Hepatocyte (in vitro differentiated cells): ENCODE measurements at regions not wholly inside any gene's neighbourhood (a gene's known extent, or its start where the extent isn't known, plus 50 kb on each side); places are given as distances from the start of the nearest gene placed in this dataset.

Experiments used
- DNase-seq: peaks from one replicate; pipeline ENCODE4 v3.0.0-alpha.2; 2016; ENCODE audit warnings: low spot score
- H2AFZ ChIP-seq: fragments of 200-600 bp; sonication (generic); 2 replicates; pipeline ENCODE4 v1.6.0; 2016; ENCODE audit warnings: antibody characterized with exemption, mild to moderate bottlenecking
- H3K27ac ChIP-seq: fragments of 200-600 bp; sonication (generic); 2 replicates; pipeline ENCODE4 v1.5.1; 2016; ENCODE audit warnings: mild to moderate bottlenecking
- H3K27me3 ChIP-seq: fragments of 200-600 bp; sonication (generic); 2 replicates; pipeline ENCODE4 v1.6.1; 2016
- H3K36me3 ChIP-seq: fragments of 200-600 bp; sonication (generic); replicated peaks from 2 replicates; pipeline ENCODE4 v1.5.1; 2016; ENCODE audit warnings: low read depth; ENCODE audit not compliant: insufficient read depth
- H3K4me1 ChIP-seq: fragments of 200-600 bp; sonication (generic); 2 replicates; pipeline ENCODE4 v1.5.1; 2016; ENCODE audit warnings: mild to moderate bottlenecking, moderate library complexity; ENCODE audit not compliant: insufficient read depth
- H3K4me2 ChIP-seq: fragments of 200-600 bp; sonication (generic); 2 replicates; pipeline ENCODE4 v1.6.0; 2016
- H3K4me3 ChIP-seq: fragments of 200-600 bp; sonication (generic); 2 replicates; pipeline ENCODE4 v1.5.1; 2016; ENCODE audit warnings: mild to moderate bottlenecking
- H3K79me2 ChIP-seq: fragments of 200-600 bp; sonication (generic); 2 replicates; pipeline ENCODE4 v1.6.0; 2017; ENCODE audit warnings: mild to moderate bottlenecking
- H3K9me2 ChIP-seq: fragments of 200-600 bp; sonication (generic); replicated peaks from 2 replicates; pipeline ENCODE4 v1.6.0; 2017; ENCODE audit warnings: mild to moderate bottlenecking; ENCODE audit not compliant: insufficient read depth
- H3K9me3 ChIP-seq: fragments of 200-600 bp; sonication (generic); 2 replicates; pipeline ENCODE4 v1.5.1; 2016; ENCODE audit warnings: low read depth, mild to moderate bottlenecking
- H4K20me1 ChIP-seq: fragments of 200-600 bp; sonication (generic); 2 replicates; pipeline ENCODE4 v1.6.0; 2016; ENCODE audit warnings: mild to moderate bottlenecking; ENCODE audit not compliant: insufficient read depth, poor library complexity, severe bottlenecking
- CTCF ChIP-seq: fragments of 200-600 bp; sonication (generic); IDR thresholded peaks from 2 replicates; pipeline ENCODE4 v1.5.1; 2016; ENCODE audit warnings: antibody characterized with exemption, mild to moderate bottlenecking; ENCODE audit not compliant: poor library complexity
- EZH2 ChIP-seq: fragments of 200-600 bp; sonication (generic); IDR thresholded peaks from 2 replicates; pipeline ENCODE4 v1.6.1; 2016; ENCODE audit warnings: antibody characterized with exemption, mild to moderate bottlenecking, borderline replicate concordance
- EZH2phosphoT487 ChIP-seq: fragments of 200-600 bp; sonication (generic); IDR thresholded peaks from one replicate; pipeline ENCODE4 v1.6.1; 2018; ENCODE audit warnings: antibody characterized with exemption, mild to moderate bottlenecking, low read depth, moderate library complexity; ENCODE audit not compliant: unreplicated experiment, severe bottlenecking
- WGBS: methylation state at CpG from one replicate; pipeline ENCODE4 v1.1.6; 2016; ENCODE audit warnings: low lambda C conversion rate; ENCODE audit errors: missing lambda C conversion rate; 5-methylcytosine and 5-hydroxymethylcytosine counted together

DNA sequence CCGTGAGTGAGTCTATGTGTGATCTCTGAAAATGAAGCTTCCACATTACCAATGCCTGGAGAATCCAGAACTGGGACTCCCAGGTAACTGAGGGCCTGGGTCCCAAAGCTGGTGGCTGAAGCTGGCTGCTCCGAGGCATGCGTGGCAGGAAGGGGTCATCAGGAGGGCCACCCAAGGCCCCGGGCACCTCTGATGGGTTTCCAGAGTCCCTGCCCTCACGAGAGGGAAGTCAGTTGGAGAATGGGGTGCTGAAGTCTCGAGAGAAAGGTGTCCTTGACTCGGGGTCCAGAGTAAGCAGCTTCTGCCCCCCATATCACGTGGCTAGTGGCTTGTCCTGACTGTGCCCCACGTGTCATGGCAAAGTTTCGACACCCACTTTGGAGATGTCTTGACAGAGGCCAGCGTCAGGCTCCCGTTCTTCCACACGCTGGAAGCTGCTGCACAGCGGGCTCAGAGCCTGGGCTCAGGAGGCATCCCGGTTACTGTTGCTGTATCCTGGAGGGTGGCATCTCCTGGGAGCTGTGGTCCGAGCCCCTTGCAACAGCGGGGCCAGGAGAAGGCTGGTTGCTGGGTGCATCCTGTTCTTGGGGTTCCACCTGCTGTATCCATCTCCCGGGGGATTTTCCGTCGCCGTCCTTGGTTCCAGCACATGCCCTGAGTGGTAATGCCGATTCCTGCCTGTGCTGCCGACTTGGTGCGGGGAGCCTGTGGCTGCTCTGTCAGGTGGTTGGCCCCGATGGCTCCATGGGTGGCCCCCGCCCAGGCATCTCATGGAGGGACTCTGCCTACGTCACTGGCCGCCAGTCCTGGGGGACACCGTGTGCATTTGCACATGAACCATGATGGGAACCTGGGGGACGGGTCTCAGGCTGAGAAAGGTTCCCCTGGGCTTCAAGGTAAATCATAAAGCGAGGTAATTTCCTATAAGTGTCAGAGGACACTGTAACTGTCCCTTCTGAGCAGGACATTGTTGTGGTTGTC is 183.3 kb upstream of the HDAC4 start:
- Histone ChIP-seq H3K36me3 (no peaks in the 10 kb centered on the region), H3K4me1 (peaks cover 4% of the 10 kb centered on the region), H3K27ac (no peak overlapping the region), H2AFZ (no peak overlapping the region), H3K79me2 (no peaks in the 10 kb centered on the region), H3K4me2 (no peak overlapping the region), H3K4me3 (no peak overlapping the region), H3K27me3 (no peaks in the 10 kb centered on the region), H3K9me3 (no peaks in the 10 kb centered on the region), H4K20me1 (no peaks in the 10 kb centered on the region), H3K9me2 (no peaks in the 10 kb centered on the region)
- DNase-seq = no peak
- 95% methylated on average over 29 of the region's 31 CpGs for WGBS
- no peak for TF ChIP-seq EZH2phosphoT487
- no peak for TF ChIP-seq CTCF
- no peak for TF ChIP-seq EZH2

- Histone ChIP-seq H3K4me2 (no peak overlapping the region), H3K36me3 (no peaks in the 10 kb centered on the region), H3K27ac (no peak overlapping the region), H2AFZ (no peak overlapping the region), H3K4me1 (peaks cover 4% of the 10 kb centered on the region), H3K9me3 (no peaks in the 10 kb centered on the region), H3K9me2 (no peaks in the 10 kb centered on the region), H3K4me3 (no peak overlapping the region), H4K20me1 (no peaks in the 10 kb centered on the region), H3K79me2 (no peaks in the 10 kb centered on the region), H3K27me3 (no peaks in the 10 kb centered on the region)
- no peak for DNase-seq
- 95% methylated on average over 21 of the region's 21 CpGs for WGBS
- no peak for TF ChIP-seq EZH2
- TF ChIP-seq CTCF = no peak
- no peak for TF ChIP-seq EZH2phosphoT487
Observed at GRCh38 chr2:239583171-239583878, 182.5 kb upstream of the HDAC4 start.

DNA sequence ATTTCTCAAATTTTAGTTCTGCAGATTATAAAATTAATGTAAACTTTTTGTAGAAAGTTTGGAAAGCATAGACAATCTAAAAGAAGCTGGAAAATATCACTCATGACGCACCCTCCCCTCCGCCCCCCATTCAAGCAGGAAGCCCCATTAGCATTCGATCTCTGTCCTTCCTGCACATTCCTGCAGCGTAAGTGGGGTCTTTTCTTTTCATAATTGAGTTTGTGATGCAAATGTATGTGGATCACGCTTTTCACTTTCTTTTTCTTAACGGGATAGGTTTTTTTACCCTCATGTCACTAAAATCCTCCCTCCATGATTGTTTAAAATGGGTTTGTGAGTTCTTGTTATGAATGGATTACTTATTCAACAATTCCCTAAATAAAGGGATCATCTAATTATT is 181.7 kb upstream of the HDAC4 start:
- no peak for DNase-seq
- no peak overlapping the region for H2AFZ ChIP-seq
- TF ChIP-seq CTCF (no peak), EZH2 (no peak), EZH2phosphoT487 (no peak)

More for the DNA sequence above, 181.7 kb upstream of the HDAC4 start:
- no peak overlapping the region for H3K4me3 ChIP-seq
- no peaks in the 10 kb centered on the region for H3K9me3 ChIP-seq
- no peaks in the 10 kb centered on the region for H4K20me1 ChIP-seq
- no peaks in the 10 kb centered on the region for H3K79me2 ChIP-seq
- no peaks in the 10 kb centered on the region for H3K36me3 ChIP-seq
- no peaks in the 10 kb centered on the region for H3K9me2 ChIP-seq
- H3K27me3 ChIP-seq = no peaks in the 10 kb centered on the region
- no peak overlapping the region for H3K27ac ChIP-seq
- peaks cover 7% of the 10 kb centered on the region for H3K4me1 ChIP-seq
- whole genome bisulfite sequencing = 95% methylated on average over 6 of the region's 6 CpGs
- no peak overlapping the region for H3K4me2 ChIP-seq
